ENCODE measurements at regions not wholly inside any gene's neighbourhood (a gene's known extent, or its start where the extent isn't known, plus 50 kb on each side); places are given as distances from the start of the nearest gene placed in this dataset.

DNA sequence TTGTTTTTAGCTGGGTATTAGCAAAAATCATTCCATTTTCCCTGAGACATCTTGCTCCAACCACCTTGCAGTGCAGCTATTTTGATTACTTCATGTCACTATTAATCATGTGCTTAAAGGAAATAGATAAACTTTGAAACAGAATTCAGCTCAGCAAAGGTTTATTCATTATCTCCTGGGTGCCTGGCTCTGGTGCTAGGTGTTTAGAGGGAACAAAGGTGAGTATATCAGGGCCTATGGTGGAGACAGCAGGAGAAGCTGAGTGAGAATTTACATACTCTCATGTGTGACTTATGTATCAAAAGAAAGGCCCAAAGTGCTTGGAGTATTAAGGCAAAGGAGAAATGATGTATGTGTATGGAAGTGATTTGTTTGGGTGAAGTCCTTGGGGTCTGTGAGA lies 63.8 kb upstream of the BMP2 start:
- DNase-seq (ENCODE audit: low read depth in 1 of 2, low spot score in 2 of 2), result no peak
- FAIRE-seq, result no peak
- Histone ChIP-seq H2BK20ac (ENCODE audit: low read length) (no peak overlapping the region), H3K9me3 (ENCODE audit: insufficient read depth in 2 of 2, low read depth in 1 of 2, low read length in 1 of 2) (no peaks in the 10 kb centered on the region), H3K4me1 (replicated peaks in 1 of 4; ENCODE audit: control insufficient read depth in 3 of 4, insufficient read depth in 4 of 4, low read length in 3 of 4) (no peaks in the 10 kb centered on the region; a peak in 2 of 7 replicates), H3K9ac (replicated peaks in 1 of 4; ENCODE audit: extremely low read depth in 1 of 4, low read depth in 3 of 4, low read length in 3 of 4) (no peak overlapping the region), H3K27me3 (replicated peaks in 1 of 4; ENCODE audit: control insufficient read depth in 3 of 4, extremely low read depth in 1 of 4, insufficient read depth in 3 of 4, low read length in 3 of 4) (peaks cover 0 to 2% (median 0%) of the 10 kb centered on the region in 4 experiments; a peak in 1 of 7 replicates), H3K79me2 (ENCODE audit: control insufficient read depth in 1 of 2, insufficient read depth in 2 of 2, low read length in 2 of 2) (no peaks in the 10 kb centered on the region), H3K4me2 (ENCODE audit: insufficient read depth in 1 of 2, low read depth in 2 of 2, low read length in 2 of 2) (no peak overlapping the region), H2AK5ac (ENCODE audit: low read depth, low read length) (no peak overlapping the region), H3K79me1 (ENCODE audit: low read depth, low read length) (no peaks in the 10 kb centered on the region), H4K8ac (ENCODE audit: extremely low read depth, insufficient read depth, low read length) (no peak overlapping the region), H2BK120ac (replicated peaks; ENCODE audit: low read depth, low read length) (no peak overlapping the region), H4K20me1 (replicated peaks in 1 of 2; ENCODE audit: control insufficient read depth in 1 of 2, insufficient read depth in 2 of 2, low read length in 2 of 2) (no peaks in the 10 kb centered on the region), H4K5ac (ENCODE audit: insufficient read length, low read depth, low read length) (no peak overlapping the region), H3K56ac (replicated peaks; ENCODE audit: insufficient read length, low read depth, low read length) (no peak overlapping the region), H3K18ac (ENCODE audit: extremely low read depth, low read length) (no peak overlapping the region), H3K36me3 (ENCODE audit: control insufficient read depth in 2 of 4, insufficient read depth in 4 of 4, low read length in 3 of 4) (no peaks in the 10 kb centered on the region), H4K91ac (replicated peaks; ENCODE audit: insufficient read length, low read length) (no peak overlapping the region), H2BK5ac (ENCODE audit: low read depth, low read length) (no peak overlapping the region), H3K4ac (replicated peaks; ENCODE audit: insufficient read length, low read depth, low read length) (no peak overlapping the region), H3K4me3 (ENCODE audit: extremely low read depth in 1 of 4, insufficient read depth in 2 of 4, low read depth in 3 of 4, low read length in 4 of 4) (no peak overlapping the region), H2BK15ac (ENCODE audit: low read length) (no peak overlapping the region), H3K27ac (ENCODE audit: low read depth, low read length) (no peak overlapping the region), H3K23ac (ENCODE audit: insufficient read length) (no peak overlapping the region), H3K23me2 (ENCODE audit: low read depth, low read length) (no peaks in the 10 kb centered on the region), H3K14ac (ENCODE audit: insufficient read length) (no peak overlapping the region), H2AFZ (ENCODE audit: low read length) (no peak overlapping the region), H2BK12ac (ENCODE audit: low read depth, low read length) (no peak overlapping the region)
- ChIA-PET CTCF (ENCODE audit: partially characterized antibody) (interaction anchor here (0.7 kb wide), 1 partner anchor 116 kb away, joined by 4 read pairs; no protein-coding TSS in a partner anchor), POLR2A (ENCODE audit: partially characterized antibody) (no interaction called here)
- TF ChIP-seq CBX5 (IDR thresholded peaks at IDR 0.05; ENCODE audit: low read depth, low read length), result no peak
- TF ChIP-seq SIRT6 (IDR thresholded peaks at IDR 0.05; ENCODE audit: low read length), result no peak
- no peak for TF ChIP-seq SUZ12 (IDR thresholded peaks at IDR 0.05; ENCODE audit: low read length)
- TF ChIP-seq EP300 (IDR thresholded peaks at IDR 0.05; ENCODE audit: borderline replicate concordance in 1 of 2, low read depth in 2 of 2, low read length in 2 of 2), result no peak
- no peak for TF ChIP-seq HDAC2 (IDR thresholded peaks at IDR 0.05; ENCODE audit: borderline replicate concordance in 1 of 2, low read depth in 2 of 2, low read length in 2 of 2)
- no peak for TF ChIP-seq RXRA (IDR thresholded peaks at IDR 0.05; ENCODE audit: insufficient read depth, low read depth, low read length)
- TF ChIP-seq TEAD4 (IDR thresholded peaks at IDR 0.05; ENCODE audit: low read depth, low read length), result no peak
- TF ChIP-seq CEBPB (IDR thresholded peaks at IDR 0.05; ENCODE audit: low read depth, low read length), result no peak
- no peak for TF ChIP-seq SIX5 (IDR thresholded peaks at IDR 0.05; ENCODE audit: low read depth, low read length)
- no peak for TF ChIP-seq BRCA1 (IDR thresholded peaks at IDR 0.05; ENCODE audit: low read depth, low read length)
- no peak for TF ChIP-seq RBBP5 (IDR thresholded peaks at IDR 0.05; ENCODE audit: borderline replicate concordance, low read depth, low read length)
- TF ChIP-seq CHD2 (IDR thresholded peaks at IDR 0.05; ENCODE audit: low read length), result no peak
- TF ChIP-seq, protein P1, sequence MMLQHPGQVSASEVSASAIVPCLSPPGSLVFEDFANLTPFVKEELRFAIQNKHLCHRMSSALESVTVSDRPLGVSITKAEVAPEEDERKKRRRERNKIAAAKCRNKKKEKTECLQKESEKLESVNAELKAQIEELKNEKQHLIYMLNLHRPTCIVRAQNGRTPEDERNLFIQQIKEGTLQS (IDR thresholded peaks at IDR 0.05; ENCODE audit: insufficient read depth, low read depth, low read length), result no peak
- TF ChIP-seq, protein P2, sequence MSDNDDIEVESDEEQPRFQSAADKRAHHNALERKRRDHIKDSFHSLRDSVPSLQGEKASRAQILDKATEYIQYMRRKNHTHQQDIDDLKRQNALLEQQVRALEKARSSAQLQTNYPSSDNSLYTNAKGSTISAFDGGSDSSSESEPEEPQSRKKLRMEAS (IDR thresholded peaks at IDR 0.05), result no peak
- no peak for TF ChIP-seq ASH2L (IDR thresholded peaks at IDR 0.05; ENCODE audit: low read length)
- no peak for TF ChIP-seq TAF7 (optimal IDR thresholded peaks at IDR 0.05; ENCODE audit: borderline replicate concordance, low read depth, low read length)
